HG02870 (cell line): ENCODE measurements at regions not wholly inside any gene's neighbourhood (a gene's known extent, or its start where the extent isn't known, plus 50 kb on each side); places are given as distances from the start of the nearest gene placed in this dataset.

Source experiments
- ATAC-seq: cut with Tn5 transposase; IDR thresholded peaks from one replicate; pipeline ENCODE4 v1.9.1; 2021; ENCODE audit warnings: mild to moderate bottlenecking, moderate library complexity; ENCODE audit not compliant: unreplicated experiment

DNA sequence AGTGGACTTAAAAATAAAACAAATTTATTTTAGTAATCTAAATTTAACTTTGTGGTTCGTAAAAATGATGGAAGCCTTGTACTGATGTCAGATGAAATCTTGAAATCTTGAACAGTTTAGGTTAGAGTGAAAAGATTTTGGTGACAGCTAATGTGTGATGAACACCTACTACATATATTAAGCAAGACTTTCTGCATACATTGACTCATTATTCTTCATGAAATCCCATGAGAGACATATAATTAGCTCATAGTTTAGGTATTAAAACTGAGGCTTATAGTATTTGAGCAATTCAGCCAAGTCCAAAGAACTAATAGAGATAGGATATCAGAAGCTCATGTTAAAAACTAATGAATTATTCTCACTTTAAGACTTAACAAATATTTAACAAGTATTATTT, 66.9 kb upstream of the PCDH7 start:
- ATAC-seq: no peak

- no peak for ATAC-seq
Observed at GRCh38 chr4:30656828-30657227, 63.3 kb upstream of the PCDH7 start.

- ATAC-seq: no peak
Observed at GRCh38 chr4:30667919-30668318, 52.2 kb upstream of the PCDH7 start.

- ATAC-seq: no peak
Observed at GRCh38 chr4:30670206-30670605, 50.0 kb upstream of the PCDH7 start.
